KMS-11 (cell line): ENCODE measurements at regions not wholly inside any gene's neighbourhood (a gene's known extent, or its start where the extent isn't known, plus 50 kb on each side); places are given as distances from the start of the nearest gene placed in this dataset.

Experiments used
- H2AFZ ChIP-seq: fragments of 200-600 bp; sonication (generic); 2 replicates; pipeline ENCODE4 v1.6.1; 2016; ENCODE audit warnings: antibody characterized with exemption, mixed run types, low read depth
- H3K27ac ChIP-seq: fragments of 200-600 bp; sonication (generic); 2 replicates; pipeline ENCODE4 v1.6.1; 2016; ENCODE audit warnings: mild to moderate bottlenecking, mixed run types
- H3K27me3 ChIP-seq: fragments of 200-600 bp; sonication (generic); 2 replicates; pipeline ENCODE4 v1.6.1; 2017; ENCODE audit warnings: mild to moderate bottlenecking, low read depth, mixed run types, moderate library complexity; ENCODE audit not compliant: insufficient read depth
- H3K36me3 ChIP-seq: fragments of 200-600 bp; sonication (generic); 2 replicates; pipeline ENCODE4 v1.6.1; 2017; ENCODE audit warnings: mild to moderate bottlenecking, mixed run types; ENCODE audit not compliant: insufficient read depth
- H3K4me1 ChIP-seq: fragments of 200-600 bp; sonication (generic); 2 replicates; pipeline ENCODE4 v1.6.1; 2016; ENCODE audit warnings: mild to moderate bottlenecking, low read depth, mixed run types; ENCODE audit not compliant: poor library complexity, severe bottlenecking
- H3K4me2 ChIP-seq: fragments of 200-600 bp; sonication (generic); 2 replicates; pipeline ENCODE4 v1.7.0; 2016; ENCODE audit warnings: mild to moderate bottlenecking, mixed run types
- H3K4me3 ChIP-seq: fragments of 200-600 bp; sonication (generic); IDR thresholded peaks from 2 replicates; pipeline ENCODE4 v1.6.1; 2017; ENCODE audit warnings: low read depth, low read length, mixed read lengths; ENCODE audit not compliant: insufficient read depth
- H3K79me2 ChIP-seq: fragments of 200-600 bp; sonication (generic); 2 replicates; pipeline ENCODE4 v1.6.1; 2016; ENCODE audit warnings: low read depth, mixed run types; ENCODE audit not compliant: insufficient read depth
- H3K9ac ChIP-seq: fragments of 200-600 bp; sonication (generic); 2 replicates; pipeline ENCODE4 v1.6.1; 2016; ENCODE audit warnings: mild to moderate bottlenecking, mixed run types
- H4K20me1 ChIP-seq: fragments of 200-600 bp; sonication (generic); 2 replicates; pipeline ENCODE4 v1.6.1; 2016; ENCODE audit warnings: mild to moderate bottlenecking, mixed run types; ENCODE audit not compliant: insufficient read depth
- CTCF ChIP-seq: fragments of 200-600 bp; sonication (generic); conservative IDR thresholded peaks from 2 replicates; pipeline ENCODE4 v1.6.1; 2017; ENCODE audit warnings: low read depth, mild to moderate bottlenecking, antibody characterized with exemption, low read length, moderate library complexity, mixed read lengths

DNA sequence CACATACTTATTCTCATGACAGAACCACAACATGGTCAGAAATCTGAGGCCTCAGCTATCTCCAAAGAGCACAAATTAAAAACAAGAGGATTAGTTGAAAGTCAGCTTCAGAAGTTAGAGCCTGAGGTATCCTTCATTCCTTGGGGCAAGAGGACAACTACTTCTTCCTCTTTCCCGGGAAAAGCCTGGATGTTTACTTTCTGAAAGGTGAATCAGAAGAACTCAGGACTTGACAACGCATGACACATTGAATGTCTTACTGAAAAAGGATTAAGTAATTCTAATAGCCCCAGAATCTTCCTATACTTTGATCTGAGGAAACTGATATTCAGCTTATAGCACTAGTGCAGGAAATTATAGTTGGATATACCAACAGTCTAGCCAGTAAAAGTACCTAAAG, 573.2 kb downstream of the METTL4 start:
- no peak overlapping the region for H3K4me2 ChIP-seq
- H3K27ac ChIP-seq = no peak overlapping the region
- no peaks in the 10 kb centered on the region for H3K36me3 ChIP-seq
- H3K79me2 ChIP-seq = no peaks in the 10 kb centered on the region
- H4K20me1 ChIP-seq = no peaks in the 10 kb centered on the region
- no peaks in the 10 kb centered on the region for H3K4me1 ChIP-seq
- TF ChIP-seq CTCF = no peak
- H2AFZ ChIP-seq = no peak overlapping the region
- H3K9ac ChIP-seq = no peak overlapping the region
- no peak overlapping the region for H3K4me3 ChIP-seq
- H3K27me3 ChIP-seq = no peaks in the 10 kb centered on the region

- no peak overlapping the region for H3K4me2 ChIP-seq
- H3K27ac ChIP-seq = no peak overlapping the region
- H2AFZ ChIP-seq = no peak overlapping the region
- TF ChIP-seq CTCF = no peak
- no peaks in the 10 kb centered on the region for H3K79me2 ChIP-seq
- no peak overlapping the region for H3K4me3 ChIP-seq
- H3K4me1 ChIP-seq = no peaks in the 10 kb centered on the region
- no peak overlapping the region for H3K9ac ChIP-seq
- no peaks in the 10 kb centered on the region for H3K36me3 ChIP-seq
- H4K20me1 ChIP-seq = no peaks in the 10 kb centered on the region
- H3K27me3 ChIP-seq = no peaks in the 10 kb centered on the region
These were observed 571.9 kb downstream of the METTL4 start for GRCh38 chr18:1999387-1999786.

GRCh38 chr18:2002151-2002550, 569.2 kb downstream of the METTL4 start:
- Histone ChIP-seq H3K36me3 (no peaks in the 10 kb centered on the region), H3K27ac (no peak overlapping the region), H3K79me2 (no peaks in the 10 kb centered on the region), H4K20me1 (no peaks in the 10 kb centered on the region), H3K4me3 (no peak overlapping the region), H2AFZ (no peak overlapping the region), H3K27me3 (no peaks in the 10 kb centered on the region), H3K4me1 (no peaks in the 10 kb centered on the region), H3K9ac (no peak overlapping the region), H3K4me2 (no peak overlapping the region)
- no peak for TF ChIP-seq CTCF

DNA sequence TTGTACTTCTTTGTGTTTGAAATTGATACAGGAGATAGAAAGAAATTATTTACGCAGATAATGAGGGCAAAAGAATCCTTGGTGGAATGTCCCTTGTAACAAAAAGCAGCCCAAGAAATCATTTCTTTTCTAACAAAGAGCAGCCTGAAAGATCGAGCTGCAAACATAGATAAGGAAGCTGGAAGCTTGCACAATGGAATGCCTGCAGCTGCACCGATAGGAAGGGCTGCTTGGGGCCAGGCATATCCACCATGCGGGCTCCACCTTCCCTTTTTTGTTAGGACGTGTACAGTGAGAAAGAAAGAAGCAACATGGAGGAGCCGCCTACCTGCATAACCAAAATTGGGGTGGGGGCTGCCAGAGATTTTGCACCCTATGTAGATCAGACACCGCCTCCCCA, 568.7 kb downstream of the METTL4 start:
- Histone ChIP-seq H3K36me3 (no peaks in the 10 kb centered on the region), H3K9ac (no peak overlapping the region), H3K27ac (no peak overlapping the region), H3K79me2 (no peaks in the 10 kb centered on the region), H3K4me2 (no peak overlapping the region), H3K27me3 (no peaks in the 10 kb centered on the region), H2AFZ (no peak overlapping the region), H3K4me3 (no peak overlapping the region), H4K20me1 (no peaks in the 10 kb centered on the region), H3K4me1 (no peaks in the 10 kb centered on the region)
- no peak for TF ChIP-seq CTCF
